ENCODE measurements at regions not wholly inside any gene's neighbourhood (a gene's known extent, or its start where the extent isn't known, plus 50 kb on each side); places are given as distances from the start of the nearest gene placed in this dataset.
"Not testable (repeated sequence)": the region's sequence is repeated elsewhere in the genome, so short reads cannot be mapped to it uniquely, and the experiment has no call there.

DNA sequence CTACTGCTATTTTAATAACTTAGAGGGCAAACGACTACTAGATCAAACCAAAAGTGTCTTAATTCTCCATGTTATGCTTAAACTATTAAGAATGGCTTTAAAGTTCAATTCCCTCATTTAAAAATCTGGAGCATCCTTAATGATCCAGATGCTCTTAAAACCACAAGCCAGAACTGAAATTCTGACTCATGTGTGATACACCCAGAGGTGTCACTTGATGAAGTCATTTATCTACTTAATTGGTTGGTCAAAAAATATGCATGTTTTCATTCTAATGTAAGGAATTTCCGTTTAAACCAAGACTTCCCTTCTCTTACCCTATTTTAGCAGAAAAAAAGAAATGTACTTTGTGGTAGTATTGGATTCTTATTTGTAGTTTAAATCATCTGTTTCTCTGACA is 1261.2 kb upstream of the B3GALT2 start:
- H3K9me3 Mint-ChIP-seq (ENCODE audit: low read depth), result no peaks in the 10 kb centered on the region
- H3K27ac Mint-ChIP-seq, result no peak overlapping the region
- H3K4me1 Mint-ChIP-seq (ENCODE audit: low read depth), result no peaks in the 10 kb centered on the region
- H3K4me3 Mint-ChIP-seq, result no peak overlapping the region
- H3K27me3 Mint-ChIP-seq, result peaks cover 9% of the 10 kb centered on the region
- no peaks in the 10 kb centered on the region for H3K36me3 Mint-ChIP-seq

GRCh38 chr1:194445244-194445643 is 1258.8 kb upstream of the B3GALT2 start:
- no peak overlapping the region for H3K4me3 Mint-ChIP-seq
- peaks cover 6% of the 10 kb centered on the region for H3K9me3 Mint-ChIP-seq (ENCODE audit: low read depth)
- no peak overlapping the region for H3K27ac Mint-ChIP-seq
- H3K4me1 Mint-ChIP-seq (ENCODE audit: low read depth), result no peaks in the 10 kb centered on the region
- H3K27me3 Mint-ChIP-seq, result peaks cover 4% of the 10 kb centered on the region
- H3K36me3 Mint-ChIP-seq, result peaks cover 2% of the 10 kb centered on the region

DNA sequence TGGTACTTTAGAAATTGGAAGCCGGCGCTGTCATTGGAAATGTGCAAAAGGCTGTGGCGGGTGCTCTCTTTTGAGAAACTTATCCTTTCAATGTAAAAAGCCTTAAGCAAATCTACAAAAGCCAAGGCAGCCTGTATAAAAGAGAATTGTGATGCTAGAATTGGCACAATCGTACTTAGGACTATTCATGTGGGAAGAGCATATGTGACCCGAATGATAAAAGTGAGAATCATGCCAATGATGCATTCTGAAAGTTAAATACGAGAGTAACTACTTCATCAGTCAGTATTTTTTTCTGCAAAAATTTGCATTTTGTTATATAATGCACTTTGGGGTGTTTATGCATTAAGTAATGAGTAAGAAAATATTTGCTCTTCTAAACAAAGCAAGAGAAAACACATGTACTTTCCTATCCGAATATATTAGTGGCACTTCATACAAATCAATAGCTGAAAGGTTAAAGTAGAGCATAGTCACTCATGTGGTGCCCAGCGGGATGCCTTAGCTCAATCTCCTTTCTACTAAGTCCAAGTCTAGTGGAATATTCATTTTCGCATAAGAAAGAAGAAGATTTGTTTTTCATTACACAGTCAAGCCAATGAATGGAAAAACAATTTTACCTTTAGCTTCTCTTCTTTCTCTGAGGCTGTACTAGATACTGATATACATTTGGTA is 1256.6 kb upstream of the B3GALT2 start:
- Mint-ChIP-seq H3K9me3 (ENCODE audit: low read depth) (peaks cover 6% of the 10 kb centered on the region), H3K27me3 (peaks cover 5% of the 10 kb centered on the region), H3K4me1 (ENCODE audit: low read depth) (no peaks in the 10 kb centered on the region), H3K4me3 (no peak overlapping the region), H3K36me3 (peaks cover 2% of the 10 kb centered on the region), H3K27ac (no peak overlapping the region)

DNA sequence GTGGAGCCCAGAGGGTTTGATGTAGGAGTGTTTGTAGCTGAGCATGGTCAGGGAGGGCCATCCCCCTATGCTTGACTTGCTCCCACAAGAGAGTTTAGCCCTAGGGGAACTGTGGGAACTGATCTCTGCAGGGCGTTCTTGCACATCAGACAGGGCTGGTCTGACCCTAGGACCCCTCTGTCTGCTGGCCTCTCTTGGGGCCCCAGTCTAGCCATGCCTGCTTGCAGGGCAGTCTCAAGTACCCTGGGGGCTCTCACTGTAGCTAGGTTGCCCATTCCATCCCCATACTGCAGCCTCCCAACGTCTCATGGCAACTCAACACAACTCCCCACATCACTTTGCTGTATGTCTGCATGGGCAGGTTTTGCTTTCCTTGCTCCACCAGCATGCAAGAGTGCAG is 1250.7 kb upstream of the B3GALT2 start:
- H3K27ac Mint-ChIP-seq, result no peak overlapping the region
- no peaks in the 10 kb centered on the region for H3K4me1 Mint-ChIP-seq (ENCODE audit: low read depth)
- peaks cover 6% of the 10 kb centered on the region for H3K9me3 Mint-ChIP-seq (ENCODE audit: low read depth)
- H3K27me3 Mint-ChIP-seq, result peaks cover 7% of the 10 kb centered on the region
- H3K36me3 Mint-ChIP-seq, result peaks cover 2% of the 10 kb centered on the region
- no peak overlapping the region for H3K4me3 Mint-ChIP-seq

GRCh38 chr1:194431121-194431520 is 1244.7 kb upstream of the B3GALT2 start:
- Mint-ChIP-seq H3K4me3 (no peak overlapping the region), H3K9me3 (ENCODE audit: low read depth) (no peaks in the 10 kb centered on the region), H3K4me1 (ENCODE audit: low read depth) (no peaks in the 10 kb centered on the region), H3K36me3 (no peaks in the 10 kb centered on the region), H3K27ac (no peak overlapping the region), H3K27me3 (peaks cover 5% of the 10 kb centered on the region)

DNA sequence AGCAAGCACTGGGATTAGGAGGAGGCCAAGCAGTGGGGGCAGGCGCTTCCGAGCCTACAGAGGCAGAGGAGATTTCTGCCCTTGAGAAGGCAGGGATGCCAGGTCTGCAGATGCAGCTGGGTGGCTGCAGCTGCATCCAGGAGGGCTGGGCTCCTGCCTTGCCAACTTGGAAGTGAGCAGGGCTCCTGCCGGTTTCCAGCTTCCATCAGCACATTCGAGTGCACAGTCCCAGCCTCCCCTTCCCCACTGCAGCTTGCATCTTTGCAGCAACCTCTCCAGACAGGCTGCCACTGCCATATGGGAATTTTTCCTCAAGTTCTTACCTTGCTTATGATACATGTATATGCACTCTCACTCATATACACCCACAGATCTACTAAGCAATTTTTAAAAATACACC is 1234.3 kb upstream of the B3GALT2 start:
- H3K4me3 Mint-ChIP-seq, result no peak overlapping the region
- H3K9me3 Mint-ChIP-seq (ENCODE audit: low read depth), result peaks cover 3% of the 10 kb centered on the region
- no peaks in the 10 kb centered on the region for H3K4me1 Mint-ChIP-seq (ENCODE audit: low read depth)
- H3K27ac Mint-ChIP-seq, result no peak overlapping the region
- H3K27me3 Mint-ChIP-seq, result peaks cover 2% of the 10 kb centered on the region
- peaks cover 2% of the 10 kb centered on the region for H3K36me3 Mint-ChIP-seq

DNA sequence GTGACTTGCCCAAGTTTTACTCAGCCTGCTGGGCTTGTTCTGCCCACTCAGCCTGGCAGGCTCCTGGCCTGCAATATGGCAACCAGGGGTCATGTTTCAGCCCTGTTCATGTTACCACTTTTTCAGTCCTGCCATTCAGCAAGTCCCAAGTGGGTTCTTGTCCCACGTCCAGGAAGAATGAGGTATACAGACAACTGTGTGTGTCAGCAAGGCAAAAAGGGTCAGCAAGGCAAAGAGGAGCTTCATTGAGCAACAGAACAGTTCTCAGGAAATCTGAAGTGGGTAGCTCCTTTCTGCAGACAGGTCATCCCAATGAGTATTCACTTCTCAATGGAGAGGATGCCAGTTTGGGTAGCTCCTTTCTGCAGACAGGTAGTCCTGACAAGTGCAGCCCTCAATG is 1233.3 kb upstream of the B3GALT2 start:
- H3K9me3 Mint-ChIP-seq (ENCODE audit: low read depth), result peaks cover 7% of the 10 kb centered on the region
- no peak overlapping the region for H3K4me3 Mint-ChIP-seq
- no peaks in the 10 kb centered on the region for H3K4me1 Mint-ChIP-seq (ENCODE audit: low read depth)
- H3K36me3 Mint-ChIP-seq, result peaks cover 2% of the 10 kb centered on the region
- H3K27me3 Mint-ChIP-seq, result peaks cover 2% of the 10 kb centered on the region
- no peak overlapping the region for H3K27ac Mint-ChIP-seq

DNA sequence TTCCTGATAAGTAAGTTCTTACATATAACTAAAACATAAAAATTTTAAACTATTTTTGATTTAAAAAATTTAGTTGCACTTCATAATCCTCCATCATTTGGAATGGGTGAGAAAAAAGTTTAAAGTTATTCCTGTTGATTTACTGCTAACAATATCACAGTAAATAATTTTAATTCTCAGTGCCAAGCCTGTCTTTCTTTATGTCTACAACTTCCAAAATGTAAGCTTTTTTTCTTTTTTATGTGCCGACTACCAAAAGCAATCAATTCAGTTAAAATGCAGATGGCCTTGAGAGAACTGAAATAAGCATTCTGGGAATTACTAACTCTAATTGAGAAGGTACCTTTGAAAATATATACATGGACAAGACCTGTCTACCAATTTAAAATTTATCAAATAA is 1224.3 kb upstream of the B3GALT2 start:
- no peaks in the 10 kb centered on the region for H3K4me1 Mint-ChIP-seq (ENCODE audit: low read depth)
- peaks cover 7% of the 10 kb centered on the region for H3K27me3 Mint-ChIP-seq
- H3K36me3 Mint-ChIP-seq, result peaks cover 3% of the 10 kb centered on the region

DNA sequence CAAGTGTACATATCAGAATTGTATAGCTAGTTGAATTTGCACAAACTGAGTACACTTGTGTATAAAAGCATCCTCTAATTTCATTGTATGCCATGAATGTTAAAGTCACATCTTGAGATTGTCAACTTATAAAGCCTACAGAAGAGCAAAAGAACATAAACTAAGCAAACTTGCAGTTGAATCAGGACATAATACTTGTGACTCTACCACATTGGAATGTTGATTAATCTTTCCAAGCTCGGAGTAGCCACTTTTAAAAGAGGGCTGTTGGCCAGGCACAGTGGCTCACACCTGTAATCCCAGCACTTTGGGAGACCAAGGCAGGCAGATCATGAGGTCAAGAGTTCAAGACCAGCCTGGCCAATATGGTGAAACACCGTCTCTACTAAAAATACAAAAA is 1220.8 kb upstream of the B3GALT2 start:
- H3K4me1 Mint-ChIP-seq (ENCODE audit: low read depth); H3K27ac Mint-ChIP-seq; H3K4me3 Mint-ChIP-seq; H3K27me3 Mint-ChIP-seq; H3K9me3 Mint-ChIP-seq (ENCODE audit: low read depth); H3K36me3 Mint-ChIP-seq: not testable (repeated sequence)

More for the DNA sequence above, 1224.3 kb upstream of the B3GALT2 start:
- Mint-ChIP-seq H3K27ac (no peak overlapping the region), H3K9me3 (ENCODE audit: low read depth) (peaks cover 6% of the 10 kb centered on the region), H3K4me3 (no peak overlapping the region)

DNA sequence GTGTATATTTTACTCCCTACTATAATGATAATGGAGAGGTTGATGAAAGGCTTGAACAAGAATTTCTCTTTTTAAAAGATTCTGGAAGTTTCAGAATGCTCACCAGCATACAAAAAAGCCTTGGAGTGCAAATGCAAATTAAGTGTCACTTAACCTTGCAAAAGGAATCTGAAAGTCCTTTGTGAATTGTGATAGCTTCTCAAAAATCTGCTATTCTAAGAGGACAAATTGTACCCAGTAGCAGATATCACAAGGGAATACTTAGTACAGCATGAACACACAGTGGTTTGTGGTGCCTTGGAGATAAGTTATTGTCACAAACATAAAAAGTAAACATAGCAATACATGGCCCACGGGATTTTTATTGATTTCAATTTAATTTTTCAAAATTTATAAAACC is 1208.3 kb upstream of the B3GALT2 start:
- no peaks in the 10 kb centered on the region for H3K9me3 Mint-ChIP-seq (ENCODE audit: low read depth)
- H3K36me3 Mint-ChIP-seq, result no peaks in the 10 kb centered on the region
- H3K27ac Mint-ChIP-seq, result no peak overlapping the region
- H3K27me3 Mint-ChIP-seq, result peaks cover 3% of the 10 kb centered on the region
- no peak overlapping the region for H3K4me3 Mint-ChIP-seq
- H3K4me1 Mint-ChIP-seq (ENCODE audit: low read depth), result no peaks in the 10 kb centered on the region

DNA sequence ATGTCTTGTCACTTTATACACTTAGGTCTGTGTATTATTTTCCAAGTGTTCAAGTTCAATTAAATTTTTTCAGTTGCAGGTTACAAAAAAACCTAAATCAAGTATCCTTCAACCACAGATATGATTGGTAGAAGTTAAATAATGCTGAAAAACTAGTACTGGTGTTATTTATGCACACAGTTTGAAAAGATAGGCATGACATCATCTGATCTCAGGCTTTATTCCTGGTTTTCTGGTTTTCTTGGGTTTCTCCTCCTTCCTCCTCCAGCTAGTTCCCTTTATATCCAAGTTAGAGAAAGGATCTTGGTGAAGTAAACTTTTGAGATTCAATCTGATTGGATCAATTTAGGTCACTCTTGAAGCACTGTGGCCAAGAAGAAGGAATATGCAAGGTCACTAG is 1201.1 kb upstream of the B3GALT2 start:
- H3K4me1 Mint-ChIP-seq (ENCODE audit: low read depth), result no peaks in the 10 kb centered on the region
- no peak overlapping the region for H3K4me3 Mint-ChIP-seq
- H3K27ac Mint-ChIP-seq, result no peak overlapping the region
- no peaks in the 10 kb centered on the region for H3K36me3 Mint-ChIP-seq
- H3K9me3 Mint-ChIP-seq (ENCODE audit: low read depth), result no peaks in the 10 kb centered on the region
- peaks cover 3% of the 10 kb centered on the region for H3K27me3 Mint-ChIP-seq

- no peaks in the 10 kb centered on the region for H3K27me3 Mint-ChIP-seq
- no peaks in the 10 kb centered on the region for H3K9me3 Mint-ChIP-seq (ENCODE audit: low read depth)
- H3K27ac Mint-ChIP-seq, result no peak overlapping the region
- no peaks in the 10 kb centered on the region for H3K4me1 Mint-ChIP-seq (ENCODE audit: low read depth)
- H3K36me3 Mint-ChIP-seq, result no peaks in the 10 kb centered on the region
- no peak overlapping the region for H3K4me3 Mint-ChIP-seq
Observed at GRCh38 chr1:194378517-194378916, 1192.1 kb upstream of the B3GALT2 start.

- Mint-ChIP-seq H3K4me1 (ENCODE audit: low read depth) (no peaks in the 10 kb centered on the region), H3K27ac (no peak overlapping the region), H3K9me3 (ENCODE audit: low read depth) (no peaks in the 10 kb centered on the region), H3K36me3 (no peaks in the 10 kb centered on the region), H3K4me3 (no peak overlapping the region), H3K27me3 (no peaks in the 10 kb centered on the region)
Observed at GRCh38 chr1:194374649-194375048, 1188.2 kb upstream of the B3GALT2 start.

DNA sequence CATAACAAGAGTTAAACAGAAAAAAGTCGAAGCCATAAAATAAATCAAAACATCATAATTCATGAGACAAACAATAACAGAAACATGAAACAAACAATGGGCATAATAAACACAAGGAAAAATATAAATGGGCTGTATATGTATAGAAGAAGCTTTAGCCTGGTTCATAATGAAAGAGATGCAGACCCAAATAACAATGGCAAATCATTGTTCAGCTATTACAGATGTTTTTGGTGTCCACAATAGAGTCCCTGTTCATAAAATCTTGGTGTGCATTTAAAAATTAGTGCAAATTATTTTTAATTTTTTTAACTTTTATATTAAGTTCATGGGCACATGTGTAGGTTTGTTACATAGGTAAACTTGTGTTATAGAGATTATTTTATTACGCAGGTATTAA is 1185.9 kb upstream of the B3GALT2 start:
- no peak overlapping the region for H3K4me3 Mint-ChIP-seq

GRCh38 chr1:194369622-194370021 is 1183.2 kb upstream of the B3GALT2 start:
- H3K27me3 Mint-ChIP-seq, result peaks cover 2% of the 10 kb centered on the region
- H3K9me3 Mint-ChIP-seq (ENCODE audit: low read depth), result no peaks in the 10 kb centered on the region
- no peaks in the 10 kb centered on the region for H3K4me1 Mint-ChIP-seq (ENCODE audit: low read depth)
- no peak overlapping the region for H3K27ac Mint-ChIP-seq
- H3K4me3 Mint-ChIP-seq, result no peak overlapping the region
- H3K36me3 Mint-ChIP-seq, result no peaks in the 10 kb centered on the region

More for the DNA sequence above, 1185.9 kb upstream of the B3GALT2 start:
- Mint-ChIP-seq H3K9me3 (ENCODE audit: low read depth) (no peaks in the 10 kb centered on the region), H3K4me1 (ENCODE audit: low read depth) (no peaks in the 10 kb centered on the region), H3K27me3 (peaks cover 2% of the 10 kb centered on the region), H3K36me3 (no peaks in the 10 kb centered on the region), H3K27ac (no peak overlapping the region)

DNA sequence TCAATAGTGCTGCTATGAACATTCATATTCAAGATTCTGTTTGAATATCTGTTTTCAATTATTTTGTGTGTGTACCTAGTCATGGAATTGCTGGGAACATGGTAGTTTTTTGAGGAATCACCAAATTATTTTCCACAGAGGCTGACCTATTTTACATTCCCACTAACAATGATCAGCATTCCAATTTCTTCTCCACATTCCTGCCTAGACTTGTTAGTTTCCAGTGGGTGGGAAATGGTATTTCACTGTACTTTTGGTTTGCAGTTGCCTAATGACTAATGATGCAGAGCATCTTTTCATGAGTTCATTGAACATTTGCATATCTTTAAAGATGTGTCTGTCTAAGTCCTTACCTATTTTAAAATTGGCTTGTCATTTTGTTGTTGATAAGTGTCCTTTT is 1182.6 kb upstream of the B3GALT2 start:
- Mint-ChIP-seq H3K27me3 (peaks cover 2% of the 10 kb centered on the region), H3K4me1 (ENCODE audit: low read depth) (no peaks in the 10 kb centered on the region), H3K36me3 (no peaks in the 10 kb centered on the region), H3K4me3 (no peak overlapping the region), H3K27ac (no peak overlapping the region), H3K9me3 (ENCODE audit: low read depth) (no peaks in the 10 kb centered on the region)

Measured in activated naive CD8-positive, alpha-beta T cell (primary cell).